Activated naive CD8-positive, alpha-beta T cell treated with anti-CD3 and anti-CD28 coated beads for 36 hours (primary cell): ENCODE measurements at regions not wholly inside any gene's neighbourhood (a gene's known extent, or its start where the extent isn't known, plus 50 kb on each side); places are given as distances from the start of the nearest gene placed in this dataset.

ENCODE experiments used
- DNase-seq: peaks from one replicate; pipeline ENCODE4 v3.0.0; 2021
- H3K27ac Mint-ChIP-seq: one replicate; pipeline ENCODE4 v1.8.0; 2022; ENCODE audit warnings: mild to moderate bottlenecking, moderate library complexity, mixed read lengths
- H3K27me3 Mint-ChIP-seq: one replicate; pipeline ENCODE4 v1.8.0; 2022; ENCODE audit warnings: mild to moderate bottlenecking, mixed read lengths
- H3K36me3 Mint-ChIP-seq: one replicate; pipeline ENCODE4 v1.8.0; 2021; ENCODE audit warnings: mild to moderate bottlenecking, mixed read lengths
- H3K4me1 Mint-ChIP-seq: one replicate; pipeline ENCODE4 v1.8.0; 2021; ENCODE audit warnings: mixed read lengths
- H3K4me3 Mint-ChIP-seq: one replicate; pipeline ENCODE4 v1.8.0; 2022; ENCODE audit warnings: mild to moderate bottlenecking, moderate library complexity, mixed read lengths
- H3K9me3 Mint-ChIP-seq: one replicate; pipeline ENCODE4 v1.8.0; 2022; ENCODE audit warnings: mixed read lengths

GRCh38 chr18:24629921-24630320 is 169.5 kb downstream of the HRH4 start:
- Mint-ChIP-seq H3K4me3 (no peak overlapping the region), H3K4me1 (no peaks in the 10 kb centered on the region), H3K36me3 (no peaks in the 10 kb centered on the region), H3K27ac (no peak overlapping the region), H3K27me3 (no peaks in the 10 kb centered on the region), H3K9me3 (no peaks in the 10 kb centered on the region)
- DNase-seq, result no peak

GRCh38 chr18:24630346-24630880 is 170.0 kb downstream of the HRH4 start:
- Mint-ChIP-seq H3K4me1 (no peaks in the 10 kb centered on the region), H3K27ac (no peak overlapping the region), H3K9me3 (no peaks in the 10 kb centered on the region), H3K4me3 (no peak overlapping the region), H3K27me3 (no peaks in the 10 kb centered on the region), H3K36me3 (no peaks in the 10 kb centered on the region)
- no peak for DNase-seq

- H3K27ac Mint-ChIP-seq, result no peak overlapping the region
- H3K9me3 Mint-ChIP-seq, result no peaks in the 10 kb centered on the region
- H3K27me3 Mint-ChIP-seq, result no peaks in the 10 kb centered on the region
- no peak for DNase-seq
- H3K4me3 Mint-ChIP-seq, result no peak overlapping the region
- H3K36me3 Mint-ChIP-seq, result no peaks in the 10 kb centered on the region
- no peaks in the 10 kb centered on the region for H3K4me1 Mint-ChIP-seq
Measured at GRCh38 chr18:24631243-24632025, 171.0 kb downstream of the HRH4 start.

- DNase-seq, result no peak
- Mint-ChIP-seq H3K4me1 (no peaks in the 10 kb centered on the region), H3K4me3 (no peak overlapping the region), H3K36me3 (no peaks in the 10 kb centered on the region), H3K27me3 (no peaks in the 10 kb centered on the region), H3K27ac (no peak overlapping the region), H3K9me3 (no peaks in the 10 kb centered on the region)
Measured at GRCh38 chr18:24632158-24632988, 171.9 kb downstream of the HRH4 start.

- DNase-seq, result no peak
- H3K27ac Mint-ChIP-seq, result no peak overlapping the region
- H3K4me3 Mint-ChIP-seq, result no peak overlapping the region
- H3K9me3 Mint-ChIP-seq, result no peaks in the 10 kb centered on the region
- H3K4me1 Mint-ChIP-seq, result no peaks in the 10 kb centered on the region
- no peaks in the 10 kb centered on the region for H3K36me3 Mint-ChIP-seq
- H3K27me3 Mint-ChIP-seq, result no peaks in the 10 kb centered on the region
Measured at GRCh38 chr18:24633121-24633520, 172.7 kb downstream of the HRH4 start.

GRCh38 chr18:24649571-24649970 is 189.1 kb downstream of the HRH4 start:
- Mint-ChIP-seq H3K9me3 (peaks cover 2% of the 10 kb centered on the region), H3K4me3 (no peak overlapping the region), H3K27ac (no peak overlapping the region), H3K4me1 (no peaks in the 10 kb centered on the region), H3K36me3 (no peaks in the 10 kb centered on the region), H3K27me3 (peaks cover 5% of the 10 kb centered on the region)
- no peak for DNase-seq

- Mint-ChIP-seq H3K4me3 (no peak overlapping the region), H3K36me3 (no peaks in the 10 kb centered on the region), H3K27ac (no peak overlapping the region), H3K9me3 (peaks cover 2% of the 10 kb centered on the region), H3K4me1 (no peaks in the 10 kb centered on the region), H3K27me3 (peaks cover 5% of the 10 kb centered on the region)
- no peak for DNase-seq
Measured at GRCh38 chr18:24651434-24651833, 191.0 kb downstream of the HRH4 start.

- Mint-ChIP-seq H3K4me1 (peaks cover 13% of the 10 kb centered on the region), H3K4me3 (no peak overlapping the region), H3K36me3 (no peaks in the 10 kb centered on the region), H3K9me3 (peaks cover 1% of the 10 kb centered on the region), H3K27me3 (no peaks in the 10 kb centered on the region), H3K27ac (no peak overlapping the region)
- DNase-seq, result no peak
Measured at GRCh38 chr18:24656050-24656449, 195.6 kb downstream of the HRH4 start.

GRCh38 chr18:24656551-24657443 is 196.4 kb downstream of the HRH4 start:
- no peak overlapping the region for H3K4me3 Mint-ChIP-seq
- no peaks in the 10 kb centered on the region for H3K36me3 Mint-ChIP-seq
- H3K9me3 Mint-ChIP-seq, result no peaks in the 10 kb centered on the region
- no peak overlapping the region for H3K27ac Mint-ChIP-seq
- no peak for DNase-seq
- H3K4me1 Mint-ChIP-seq, result peaks cover 15% of the 10 kb centered on the region
- H3K27me3 Mint-ChIP-seq, result no peaks in the 10 kb centered on the region

- H3K4me1 Mint-ChIP-seq, result peaks cover 15% of the 10 kb centered on the region
- no peaks in the 10 kb centered on the region for H3K36me3 Mint-ChIP-seq
- no peak overlapping the region for H3K4me3 Mint-ChIP-seq
- no peaks in the 10 kb centered on the region for H3K9me3 Mint-ChIP-seq
- DNase-seq, result no peak
- H3K27me3 Mint-ChIP-seq, result peaks cover 4% of the 10 kb centered on the region
- H3K27ac Mint-ChIP-seq, result no peak overlapping the region
Measured at GRCh38 chr18:24657444-24657842, 197.0 kb downstream of the HRH4 start.

GRCh38 chr18:24658302-24658701 is 197.9 kb downstream of the HRH4 start:
- Mint-ChIP-seq H3K27me3 (peaks cover 10% of the 10 kb centered on the region), H3K9me3 (no peaks in the 10 kb centered on the region), H3K36me3 (no peaks in the 10 kb centered on the region), H3K4me1 (peaks cover 15% of the 10 kb centered on the region), H3K27ac (no peak overlapping the region), H3K4me3 (no peak overlapping the region)
- no peak for DNase-seq

GRCh38 chr18:24659827-24660720 is 199.6 kb downstream of the HRH4 start:
- DNase-seq, result peak; percentile 43
- Mint-ChIP-seq H3K27ac (peak overlapping the region; percentile 86), H3K4me3 (peak overlapping the region; percentile 80), H3K4me1 (peaks cover 15% of the 10 kb centered on the region), H3K27me3 (peaks cover 10% of the 10 kb centered on the region), H3K36me3 (no peaks in the 10 kb centered on the region), H3K9me3 (no peaks in the 10 kb centered on the region)

GRCh38 chr18:24660956-24661355 is 200.5 kb downstream of the HRH4 start:
- Mint-ChIP-seq H3K36me3 (no peaks in the 10 kb centered on the region), H3K27me3 (peaks cover 10% of the 10 kb centered on the region), H3K27ac (no peak overlapping the region), H3K4me1 (peaks cover 15% of the 10 kb centered on the region), H3K9me3 (no peaks in the 10 kb centered on the region), H3K4me3 (no peak overlapping the region)
- DNase-seq, result no peak

- Mint-ChIP-seq H3K4me3 (no peak overlapping the region), H3K27me3 (peaks cover 10% of the 10 kb centered on the region), H3K4me1 (peaks cover 15% of the 10 kb centered on the region), H3K27ac (no peak overlapping the region), H3K9me3 (no peaks in the 10 kb centered on the region), H3K36me3 (no peaks in the 10 kb centered on the region)
- DNase-seq, result no peak
Measured at GRCh38 chr18:24662412-24662821, 202.0 kb downstream of the HRH4 start.
